ENCODE measurements at regions not wholly inside any gene's neighbourhood (a gene's known extent, or its start where the extent isn't known, plus 50 kb on each side); places are given as distances from the start of the nearest gene placed in this dataset.
A peak's percentile ranks its signal among the peaks of the same experiment; 100 is the strongest.

DNA sequence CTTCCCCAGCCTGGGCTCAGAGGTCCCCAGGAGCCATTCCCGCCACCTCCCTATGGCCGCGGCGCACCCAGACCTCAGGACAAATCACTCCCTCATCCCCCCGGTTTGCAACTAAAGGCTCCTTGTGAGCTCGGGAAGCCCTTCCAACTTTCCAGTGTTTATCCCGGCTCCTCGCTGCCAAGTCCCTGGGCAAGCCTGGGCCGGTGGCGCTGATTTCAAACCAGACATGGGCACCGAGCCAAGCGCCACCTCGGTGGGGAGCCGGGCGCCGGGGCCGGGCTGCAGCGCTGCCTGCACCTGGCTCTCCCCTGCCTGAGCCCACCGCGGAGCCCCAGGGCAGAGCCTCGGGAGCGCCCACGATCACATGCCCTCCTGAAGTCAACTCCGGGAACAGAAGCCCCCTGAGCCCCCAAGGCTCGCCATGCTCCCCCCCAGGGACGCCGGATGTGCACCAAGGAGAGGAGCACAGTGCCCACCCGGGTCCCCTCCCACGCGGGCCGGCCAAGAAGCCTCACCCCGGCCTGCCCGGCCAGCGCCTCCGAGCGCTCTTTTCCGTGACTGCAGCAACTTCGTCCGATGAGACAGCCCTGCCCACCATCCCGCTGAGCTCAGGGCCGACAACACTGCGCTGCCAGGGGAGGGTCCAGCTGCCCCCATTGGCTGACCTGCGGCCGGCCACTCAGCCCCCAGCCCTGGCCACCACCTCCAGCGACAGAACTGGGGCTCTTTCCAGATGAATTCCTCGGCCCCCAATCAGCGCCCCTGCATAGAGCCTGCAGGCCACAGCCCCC lies 50.0 kb downstream of the NCOR2 start:
- WGBS, 2 donors, result 6 to 7% methylated on average over 46 to 47 of the region's 47 CpGs
- Histone ChIP-seq H3K9me3 (peaks cover 0 to under 1% (median 0%) of the 10 kb centered on the region in 11 donors), H3K27me3 (no peaks in the 10 kb centered on the region), H3K4me3 (peak overlapping the region; percentile 12 to 68 (median 59)), H3K4me1 (peaks cover 46 to 99% (median 86%) of the 10 kb centered on the region in 9 donors), H3K27ac (peak overlapping the region; percentile 82 to 100 (median 97)), H3K36me3 (peaks cover 0 to 25% (median 0%) of the 10 kb centered on the region in 9 donors)
- TF ChIP-seq, protein P1, sequence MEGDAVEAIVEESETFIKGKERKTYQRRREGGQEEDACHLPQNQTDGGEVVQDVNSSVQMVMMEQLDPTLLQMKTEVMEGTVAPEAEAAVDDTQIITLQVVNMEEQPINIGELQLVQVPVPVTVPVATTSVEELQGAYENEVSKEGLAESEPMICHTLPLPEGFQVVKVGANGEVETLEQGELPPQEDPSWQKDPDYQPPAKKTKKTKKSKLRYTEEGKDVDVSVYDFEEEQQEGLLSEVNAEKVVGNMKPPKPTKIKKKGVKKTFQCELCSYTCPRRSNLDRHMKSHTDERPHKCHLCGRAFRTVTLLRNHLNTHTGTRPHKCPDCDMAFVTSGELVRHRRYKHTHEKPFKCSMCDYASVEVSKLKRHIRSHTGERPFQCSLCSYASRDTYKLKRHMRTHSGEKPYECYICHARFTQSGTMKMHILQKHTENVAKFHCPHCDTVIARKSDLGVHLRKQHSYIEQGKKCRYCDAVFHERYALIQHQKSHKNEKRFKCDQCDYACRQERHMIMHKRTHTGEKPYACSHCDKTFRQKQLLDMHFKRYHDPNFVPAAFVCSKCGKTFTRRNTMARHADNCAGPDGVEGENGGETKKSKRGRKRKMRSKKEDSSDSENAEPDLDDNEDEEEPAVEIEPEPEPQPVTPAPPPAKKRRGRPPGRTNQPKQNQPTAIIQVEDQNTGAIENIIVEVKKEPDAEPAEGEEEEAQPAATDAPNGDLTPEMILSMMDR (IDR thresholded peaks at IDR 0.05), result peak in 1 of 9 donors; percentile 3
- ATAC-seq (peak; percentile 7 to 66 (median 30)), DNase-seq (peak; percentile 83)
- intact Hi-C loops (cut with DNase I), result loop anchor here in 8 of 10 donors (2.0 to 10.0 kb wide), 13 partner anchors 35 to 250 kb away; partner anchors contain the start of gene NCOR2 (in 7 of the 8)

DNA sequence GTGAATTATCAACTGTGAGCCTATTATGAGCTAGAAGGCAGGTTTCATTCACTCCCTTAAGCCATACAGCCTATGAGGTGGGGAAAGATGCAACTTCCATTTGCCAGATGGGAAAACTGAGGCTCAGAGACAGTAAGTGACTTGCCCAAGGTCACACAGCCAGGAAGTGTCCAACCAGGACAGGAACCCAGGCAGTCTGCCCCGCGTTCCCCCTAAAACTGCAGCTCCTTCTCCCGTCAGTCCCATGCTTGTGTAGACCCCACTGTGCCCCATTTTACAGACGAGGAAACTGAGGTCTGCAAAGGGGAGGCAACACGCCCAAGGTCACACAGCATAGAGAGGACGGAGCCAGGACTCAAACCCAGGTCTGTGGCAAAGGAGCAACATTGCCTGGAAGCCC lies 50.6 kb downstream of the NCOR2 start:
- WGBS, 2 donors, result 54 to 59% methylated on average over 6 of the region's 6 CpGs
- intact Hi-C loops (cut with DNase I), result loop anchor here in 8 of 10 donors (5.0 to 10.0 kb wide), 11 partner anchors 35 to 250 kb away; partner anchors contain the start of gene NCOR2 (in 3 of the 8)
- DNase-seq, result no peak
- Histone ChIP-seq H3K9me3 (peaks cover 0 to 4% (median 0%) of the 10 kb centered on the region in 11 donors), H3K27ac (peak overlapping the region; percentile 82 to 100 (median 97)), H3K4me1 (peaks cover 46 to 99% (median 89%) of the 10 kb centered on the region in 9 donors), H3K4me3 (peak overlapping the region in 9 of 10 donors; percentile 41 to 68 (median 61)), H3K27me3 (no peaks in the 10 kb centered on the region), H3K36me3 (peaks cover 0 to 23% (median 0%) of the 10 kb centered on the region in 9 donors)
- TF ChIP-seq, protein P1 (IDR thresholded peaks at IDR 0.05), result no peak
- ATAC-seq, result no peak

DNA sequence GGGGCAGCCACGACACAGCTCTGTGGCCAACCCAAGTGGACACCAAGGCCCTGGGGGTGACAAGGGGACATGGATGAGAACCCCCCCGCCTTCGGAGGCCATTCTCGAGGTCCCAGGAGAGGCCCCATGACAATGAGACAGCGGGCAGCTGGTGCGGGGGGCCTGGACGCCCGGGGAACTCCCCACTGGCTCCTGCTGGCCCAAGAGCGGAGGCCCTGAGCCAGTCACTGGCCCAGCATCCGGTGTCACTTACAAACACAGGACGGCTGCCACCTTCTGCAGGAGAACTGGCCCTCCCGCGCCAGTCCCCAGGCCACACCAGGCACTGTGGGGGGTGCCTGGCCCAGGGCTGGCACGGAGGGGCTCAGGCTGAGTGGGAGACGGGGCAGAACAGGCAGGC lies 51.4 kb downstream of the NCOR2 start:
- ATAC-seq (no peak), DNase-seq (peak in 1 of 2 donors; percentile 62)
- Histone ChIP-seq H3K27ac (peak overlapping the region; percentile 12 to 100 (median 97)), H3K27me3 (no peaks in the 10 kb centered on the region), H3K4me3 (peak overlapping the region in 8 of 10 donors; percentile 41 to 68 (median 62)), H3K36me3 (peaks cover 0 to 24% (median 0%) of the 10 kb centered on the region in 9 donors), H3K4me1 (peaks cover 46 to 98% (median 88%) of the 10 kb centered on the region in 9 donors), H3K9me3 (peaks cover 0 to 4% (median 0%) of the 10 kb centered on the region in 11 donors)
- TF ChIP-seq, protein P1 (IDR thresholded peaks at IDR 0.05), result peak in 1 of 9 donors; percentile 7
- intact Hi-C loops (cut with DNase I), result loop anchor here in 8 of 10 donors (5.0 to 10.0 kb wide), 11 partner anchors 36 to 251 kb away; partner anchors contain the start of gene NCOR2 (in 3 of the 8)
- WGBS, 2 donors, result 45 to 55% methylated on average over 14 to 15 of the region's 15 CpGs

Measured in heart right ventricle (tissue), 16 donors.